Fibroblast of mammary gland (primary cell): ENCODE measurements at regions not wholly inside any gene's neighbourhood (a gene's known extent, or its start where the extent isn't known, plus 50 kb on each side); places are given as distances from the start of the nearest gene placed in this dataset.

Experiments
- DNase-seq: peaks from one replicate; pipeline ENCODE4 v3.0.0-alpha.2; 2010; ENCODE audit warnings: low read depth
- H3K4me3 ChIP-seq: 2 replicates; pipeline ENCODE4 v1.5.1; 2011; ENCODE audit warnings: low read depth, mild to moderate bottlenecking, low read length, moderate library complexity; ENCODE audit not compliant: control insufficient read depth
- TF ChIP-seq, protein P1 (sequence below): conservative IDR thresholded peaks from 2 replicates; pipeline ENCODE4 v1.5.1; 2011; ENCODE audit warnings: low read depth, low read length, inconsistent platforms; ENCODE audit not compliant: control insufficient read depth, insufficient read depth

DNA sequence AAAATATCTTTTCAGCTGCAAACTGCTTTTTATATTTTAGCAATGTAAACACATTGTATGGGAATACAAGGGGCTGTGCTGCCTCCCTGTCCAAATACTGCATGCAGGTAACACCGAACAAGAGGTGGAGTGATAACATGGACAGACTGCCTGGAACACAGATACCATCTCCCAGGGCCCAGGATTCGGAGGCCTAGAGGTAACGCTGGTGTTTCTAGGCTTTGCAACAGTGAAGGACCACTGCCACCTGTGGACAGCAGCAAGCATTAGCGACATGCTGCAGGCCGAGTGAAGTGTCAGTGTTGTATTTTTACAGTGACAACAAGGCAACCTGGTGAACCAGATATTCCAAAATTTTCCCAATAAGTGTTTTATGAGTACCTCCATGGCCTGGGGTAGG lies 379.1 kb downstream of the DMRT2 start:
- TF ChIP-seq, protein P1, sequence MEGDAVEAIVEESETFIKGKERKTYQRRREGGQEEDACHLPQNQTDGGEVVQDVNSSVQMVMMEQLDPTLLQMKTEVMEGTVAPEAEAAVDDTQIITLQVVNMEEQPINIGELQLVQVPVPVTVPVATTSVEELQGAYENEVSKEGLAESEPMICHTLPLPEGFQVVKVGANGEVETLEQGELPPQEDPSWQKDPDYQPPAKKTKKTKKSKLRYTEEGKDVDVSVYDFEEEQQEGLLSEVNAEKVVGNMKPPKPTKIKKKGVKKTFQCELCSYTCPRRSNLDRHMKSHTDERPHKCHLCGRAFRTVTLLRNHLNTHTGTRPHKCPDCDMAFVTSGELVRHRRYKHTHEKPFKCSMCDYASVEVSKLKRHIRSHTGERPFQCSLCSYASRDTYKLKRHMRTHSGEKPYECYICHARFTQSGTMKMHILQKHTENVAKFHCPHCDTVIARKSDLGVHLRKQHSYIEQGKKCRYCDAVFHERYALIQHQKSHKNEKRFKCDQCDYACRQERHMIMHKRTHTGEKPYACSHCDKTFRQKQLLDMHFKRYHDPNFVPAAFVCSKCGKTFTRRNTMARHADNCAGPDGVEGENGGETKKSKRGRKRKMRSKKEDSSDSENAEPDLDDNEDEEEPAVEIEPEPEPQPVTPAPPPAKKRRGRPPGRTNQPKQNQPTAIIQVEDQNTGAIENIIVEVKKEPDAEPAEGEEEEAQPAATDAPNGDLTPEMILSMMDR: peak; percentile 40
- DNase-seq: peak; percentile 30

DNA sequence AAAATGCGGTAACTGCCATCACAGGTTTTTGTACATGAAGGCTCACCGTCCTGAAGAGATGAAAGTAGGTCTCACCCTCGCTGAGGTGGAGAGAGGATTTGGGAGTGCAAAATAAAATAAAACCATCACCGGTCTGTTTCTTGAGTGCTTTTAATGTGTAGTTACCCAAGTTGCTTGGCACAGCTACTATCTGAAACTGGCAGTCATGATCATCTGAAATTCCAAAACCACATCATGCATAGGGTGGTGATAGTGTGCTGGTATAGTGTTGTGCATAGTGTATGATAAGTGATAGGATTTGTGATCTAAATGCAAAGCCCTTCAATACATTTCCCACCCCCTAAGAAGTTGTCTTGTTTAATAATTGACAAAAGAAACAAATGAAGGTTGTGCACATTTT lies 381.3 kb downstream of the DMRT2 start:
- DNase-seq: no peak
- TF ChIP-seq, protein P1: no peak
- no peak overlapping the region for H3K4me3 ChIP-seq

More for the DNA sequence above, 379.1 kb downstream of the DMRT2 start:
- H3K4me3 ChIP-seq: no peak overlapping the region

DNA sequence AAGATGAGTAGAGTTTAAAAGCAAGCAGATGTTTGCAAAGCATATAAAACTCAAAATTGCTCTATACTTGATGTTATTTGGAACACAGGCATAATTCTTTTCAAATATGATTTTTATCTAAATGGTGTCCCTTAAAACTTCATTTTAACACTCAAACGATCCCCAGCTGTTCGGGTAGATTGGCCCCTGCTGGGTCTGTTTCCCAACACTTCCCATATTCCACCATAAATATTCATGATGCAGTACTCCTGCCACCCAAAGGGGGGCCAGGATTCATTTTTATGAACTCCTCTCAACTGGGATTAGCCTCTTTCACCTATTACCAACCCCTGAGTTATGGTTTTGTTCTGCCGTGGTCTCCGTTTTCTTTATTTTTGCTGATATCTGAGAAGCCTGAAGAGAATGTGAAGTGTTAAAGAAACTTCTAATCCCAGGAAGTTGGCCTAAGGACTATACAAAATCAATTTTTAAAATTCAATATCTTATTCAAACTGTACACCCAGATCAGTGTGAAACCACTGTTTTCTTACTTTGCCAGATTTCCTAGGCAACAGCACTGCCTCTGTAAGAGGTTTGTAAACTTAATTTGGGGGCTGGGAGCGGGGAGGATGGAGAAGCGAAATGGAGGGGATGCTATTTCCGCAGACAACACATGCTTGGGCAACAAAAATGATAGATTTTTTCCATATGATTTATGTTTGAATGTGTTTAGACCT lies 384.1 kb downstream of the DMRT2 start:
- TF ChIP-seq, protein P1: peak; percentile 41

DNA sequence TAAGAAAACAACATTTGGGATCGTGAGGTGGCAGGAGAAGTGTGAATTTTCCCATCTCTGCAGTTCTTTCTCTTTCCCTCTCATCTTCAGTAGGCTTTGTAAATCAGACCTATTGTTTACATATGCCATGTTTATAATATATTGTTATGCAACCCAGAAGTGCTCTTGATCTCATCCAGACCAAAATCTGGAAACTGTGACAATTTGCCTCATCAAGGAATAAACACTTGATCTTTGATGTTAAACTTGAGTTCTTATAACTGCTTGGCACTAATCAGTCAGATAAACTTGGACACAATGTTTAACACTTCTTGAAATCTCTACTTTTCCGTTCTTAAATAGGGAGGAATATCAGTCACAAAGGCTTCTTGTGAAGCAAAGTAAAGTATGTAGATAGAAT lies 384.7 kb downstream of the DMRT2 start:
- H3K4me3 ChIP-seq: no peak overlapping the region
- TF ChIP-seq, protein P1: no peak
- no peak for DNase-seq

More for the DNA sequence above, 384.1 kb downstream of the DMRT2 start:
- no peak for DNase-seq
- no peak overlapping the region for H3K4me3 ChIP-seq

DNA sequence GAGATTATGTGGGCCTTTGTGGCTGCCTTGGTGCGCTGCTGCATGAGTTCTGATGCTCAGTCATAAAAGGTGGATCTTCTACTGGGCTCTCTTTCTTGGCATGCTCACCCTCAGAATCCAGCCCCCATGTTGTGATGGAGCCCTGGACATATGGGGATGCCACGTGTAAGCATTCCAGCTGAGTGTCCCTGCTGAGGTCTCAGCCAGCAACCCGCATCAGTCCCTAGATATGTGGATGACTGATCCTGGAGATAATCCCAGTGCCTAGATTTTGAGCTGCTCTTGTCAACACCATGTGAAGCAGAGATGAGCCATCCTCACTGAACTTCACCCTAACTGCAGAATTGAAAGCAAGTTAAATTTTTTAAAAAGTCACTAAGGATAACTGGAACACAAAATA lies 390.1 kb downstream of the DMRT2 start:
- no peak for DNase-seq
- TF ChIP-seq, protein P1: no peak
- no peak overlapping the region for H3K4me3 ChIP-seq

DNA sequence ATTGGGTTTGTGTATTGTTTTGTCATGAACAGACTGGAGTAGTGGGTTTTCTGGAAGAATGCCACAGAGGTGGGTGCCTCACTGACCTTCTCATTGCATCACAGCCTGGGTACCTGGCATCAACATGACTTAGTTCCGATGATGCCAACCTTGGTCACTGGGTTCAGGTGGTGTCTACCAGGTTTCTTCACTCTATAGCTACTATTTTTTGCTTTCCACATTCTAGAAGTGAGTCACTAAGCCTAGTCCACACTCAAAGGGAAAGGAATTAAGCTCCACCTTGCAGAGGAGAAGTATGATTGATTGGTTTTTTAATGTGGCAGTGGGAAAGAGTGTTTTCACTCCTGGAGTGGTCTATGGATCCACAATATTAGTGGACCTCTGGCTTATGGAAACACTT lies 391.9 kb downstream of the DMRT2 start:
- H3K4me3 ChIP-seq: no peak overlapping the region
- TF ChIP-seq, protein P1: no peak
- DNase-seq: no peak

DNA sequence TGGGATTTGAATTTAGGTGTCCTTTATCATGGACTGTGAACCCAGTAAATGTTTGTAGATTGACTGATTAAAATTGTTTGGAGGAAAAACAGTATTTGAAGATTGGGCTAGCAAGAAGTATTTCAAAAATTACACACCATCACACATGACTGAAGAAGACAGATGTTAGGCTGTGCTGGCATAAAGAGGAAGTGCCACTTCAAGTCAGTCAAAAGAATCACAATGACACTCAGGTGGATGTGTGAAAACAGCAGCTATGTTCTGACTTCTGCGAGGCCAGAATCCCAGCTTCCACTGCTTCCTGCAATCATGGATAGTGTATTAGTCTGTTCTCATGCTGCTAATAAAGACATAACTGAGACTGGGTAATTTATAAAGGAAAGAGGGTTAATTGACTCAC lies 393.3 kb downstream of the DMRT2 start:
- no peak for DNase-seq
- no peak overlapping the region for H3K4me3 ChIP-seq
- TF ChIP-seq, protein P1: no peak
